NB4 (cell line): ENCODE measurements at regions not wholly inside any gene's neighbourhood (a gene's known extent, or its start where the extent isn't known, plus 50 kb on each side); places are given as distances from the start of the nearest gene placed in this dataset.

Experiments used
- MYC ChIP-seq: IDR thresholded peaks from 2 replicates; pipeline ENCODE4 v1.6.1; 2011; ENCODE audit warnings: low read depth, low read length
- POLR2A ChIP-seq: IDR thresholded peaks from 2 replicates; pipeline ENCODE4 v1.6.1; 2011; ENCODE audit warnings: mild to moderate bottlenecking; ENCODE audit not compliant: insufficient read length; ENCODE audit errors: extremely low read depth
- TF ChIP-seq, protein P1 (sequence below): IDR thresholded peaks from one replicate; pipeline ENCODE4 v1.5.1; 2012; ENCODE audit warnings: low read depth, low read length
- TF ChIP-seq, protein P2 (sequence below): IDR thresholded peaks from 2 replicates; pipeline ENCODE4 v1.6.1; 2011; ENCODE audit warnings: low read depth, low read length

DNA sequence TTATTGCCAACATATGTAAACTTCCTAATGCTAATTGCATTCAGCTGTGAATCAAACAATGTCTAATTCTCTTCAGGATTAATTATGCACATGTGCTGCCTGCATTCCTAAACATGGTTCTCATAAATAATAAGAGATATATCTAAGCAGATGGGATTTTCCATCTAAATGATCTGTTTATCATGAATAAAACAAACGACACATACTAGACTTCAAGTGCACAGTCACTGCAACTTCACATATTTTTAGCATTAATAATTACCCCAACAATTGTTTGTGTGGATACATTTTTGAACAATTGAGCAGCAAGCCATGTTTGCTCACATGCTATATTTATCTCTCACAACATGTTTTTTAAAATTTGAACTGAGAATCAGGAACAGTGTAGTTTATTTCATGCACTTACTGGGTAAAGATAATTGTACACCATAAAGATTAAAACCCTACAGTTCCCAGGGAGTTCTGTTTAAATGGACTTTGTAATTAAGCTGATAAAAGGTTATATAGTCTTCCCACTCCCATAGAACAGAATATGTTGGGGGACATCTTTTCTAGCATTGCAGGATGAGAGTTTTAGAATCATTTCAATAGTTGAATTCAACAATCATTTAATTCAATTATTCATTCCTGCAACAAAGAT, 378.5 kb downstream of the MDFIC start:
- TF ChIP-seq MYC (no peak), POLR2A (no peak)
- TF ChIP-seq, protein P1, sequence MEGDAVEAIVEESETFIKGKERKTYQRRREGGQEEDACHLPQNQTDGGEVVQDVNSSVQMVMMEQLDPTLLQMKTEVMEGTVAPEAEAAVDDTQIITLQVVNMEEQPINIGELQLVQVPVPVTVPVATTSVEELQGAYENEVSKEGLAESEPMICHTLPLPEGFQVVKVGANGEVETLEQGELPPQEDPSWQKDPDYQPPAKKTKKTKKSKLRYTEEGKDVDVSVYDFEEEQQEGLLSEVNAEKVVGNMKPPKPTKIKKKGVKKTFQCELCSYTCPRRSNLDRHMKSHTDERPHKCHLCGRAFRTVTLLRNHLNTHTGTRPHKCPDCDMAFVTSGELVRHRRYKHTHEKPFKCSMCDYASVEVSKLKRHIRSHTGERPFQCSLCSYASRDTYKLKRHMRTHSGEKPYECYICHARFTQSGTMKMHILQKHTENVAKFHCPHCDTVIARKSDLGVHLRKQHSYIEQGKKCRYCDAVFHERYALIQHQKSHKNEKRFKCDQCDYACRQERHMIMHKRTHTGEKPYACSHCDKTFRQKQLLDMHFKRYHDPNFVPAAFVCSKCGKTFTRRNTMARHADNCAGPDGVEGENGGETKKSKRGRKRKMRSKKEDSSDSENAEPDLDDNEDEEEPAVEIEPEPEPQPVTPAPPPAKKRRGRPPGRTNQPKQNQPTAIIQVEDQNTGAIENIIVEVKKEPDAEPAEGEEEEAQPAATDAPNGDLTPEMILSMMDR = no peak
- TF ChIP-seq, protein P2, sequence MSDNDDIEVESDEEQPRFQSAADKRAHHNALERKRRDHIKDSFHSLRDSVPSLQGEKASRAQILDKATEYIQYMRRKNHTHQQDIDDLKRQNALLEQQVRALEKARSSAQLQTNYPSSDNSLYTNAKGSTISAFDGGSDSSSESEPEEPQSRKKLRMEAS = no peak
